Neural cell (in vitro differentiated cells): ENCODE measurements at regions not wholly inside any gene's neighbourhood (a gene's known extent, or its start where the extent isn't known, plus 50 kb on each side); places are given as distances from the start of the nearest gene placed in this dataset.

ENCODE experiments used
- EP300 ChIP-seq: fragments of 450-650 bp; conservative IDR thresholded peaks from 2 replicates; pipeline ENCODE4 v1.6.1; 2014; ENCODE audit warnings: antibody characterized with exemption, mild to moderate bottlenecking, moderate library complexity; ENCODE audit not compliant: poor library complexity, severe bottlenecking
- EZH2 ChIP-seq: fragments of 200-600, 300-800 bp; shearing (Covaris generic), sonication (generic); IDR thresholded peaks from 2 replicates; pipeline ENCODE4 v1.6.1; 2014; ENCODE audit warnings: antibody characterized with exemption, low read length, borderline replicate concordance, mild to moderate bottlenecking; ENCODE audit not compliant: insufficient read depth, poor library complexity, severe bottlenecking
- POLR2AphosphoS5 ChIP-seq: IDR thresholded peaks from 2 replicates; pipeline ENCODE4 v1.6.1; 2012
- REST ChIP-seq: IDR thresholded peaks from 2 replicates; pipeline ENCODE4 v1.6.1; 2012; ENCODE audit warnings: borderline replicate concordance
- TF ChIP-seq, protein P1 (sequence below): fragments of 450-650 bp; IDR thresholded peaks from 2 replicates; pipeline ENCODE4 v1.5.1; 2014; ENCODE audit warnings: antibody characterized with exemption, mild to moderate bottlenecking, moderate library complexity; ENCODE audit not compliant: poor library complexity, severe bottlenecking

- TF ChIP-seq, protein P1, sequence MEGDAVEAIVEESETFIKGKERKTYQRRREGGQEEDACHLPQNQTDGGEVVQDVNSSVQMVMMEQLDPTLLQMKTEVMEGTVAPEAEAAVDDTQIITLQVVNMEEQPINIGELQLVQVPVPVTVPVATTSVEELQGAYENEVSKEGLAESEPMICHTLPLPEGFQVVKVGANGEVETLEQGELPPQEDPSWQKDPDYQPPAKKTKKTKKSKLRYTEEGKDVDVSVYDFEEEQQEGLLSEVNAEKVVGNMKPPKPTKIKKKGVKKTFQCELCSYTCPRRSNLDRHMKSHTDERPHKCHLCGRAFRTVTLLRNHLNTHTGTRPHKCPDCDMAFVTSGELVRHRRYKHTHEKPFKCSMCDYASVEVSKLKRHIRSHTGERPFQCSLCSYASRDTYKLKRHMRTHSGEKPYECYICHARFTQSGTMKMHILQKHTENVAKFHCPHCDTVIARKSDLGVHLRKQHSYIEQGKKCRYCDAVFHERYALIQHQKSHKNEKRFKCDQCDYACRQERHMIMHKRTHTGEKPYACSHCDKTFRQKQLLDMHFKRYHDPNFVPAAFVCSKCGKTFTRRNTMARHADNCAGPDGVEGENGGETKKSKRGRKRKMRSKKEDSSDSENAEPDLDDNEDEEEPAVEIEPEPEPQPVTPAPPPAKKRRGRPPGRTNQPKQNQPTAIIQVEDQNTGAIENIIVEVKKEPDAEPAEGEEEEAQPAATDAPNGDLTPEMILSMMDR, result no peak
- no peak for TF ChIP-seq EP300
- TF ChIP-seq EZH2, result no peak
- no peak for TF ChIP-seq REST
- no peak for TF ChIP-seq POLR2AphosphoS5
Measured at GRCh38 chr20:7629880-7630279, 310.4 kb downstream of the HAO1 start.
